Fibroblast of skin of abdomen (primary cell): ENCODE measurements at regions not wholly inside any gene's neighbourhood (a gene's known extent, or its start where the extent isn't known, plus 50 kb on each side); places are given as distances from the start of the nearest gene placed in this dataset.

ENCODE experiments used
- DNase-seq: peaks from one replicate; pipeline ENCODE4 v3.0.0-alpha.2; 2013

DNA sequence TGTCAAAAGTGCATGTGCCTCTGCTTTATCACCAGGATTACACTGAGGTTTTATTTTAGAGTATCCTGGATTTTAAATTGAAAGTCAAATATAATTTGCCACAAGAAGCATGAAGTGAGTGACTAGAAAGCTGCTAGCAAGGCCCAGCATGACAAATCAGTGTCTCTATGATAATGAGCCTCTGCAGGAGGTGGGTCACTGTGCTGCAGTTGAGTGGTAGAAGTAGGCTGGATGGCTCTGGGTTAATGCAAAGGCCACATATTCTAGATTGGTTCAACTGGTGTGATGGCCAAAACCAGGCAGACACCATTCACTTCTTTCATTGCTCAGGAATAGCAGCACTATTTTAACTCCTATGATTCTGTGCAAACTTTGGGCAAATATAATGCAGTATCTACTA is 491.5 kb downstream of the OLFM4 start:
- no peak for DNase-seq

GRCh38 chr13:53522034-53522433 is 493.4 kb downstream of the OLFM4 start:
- DNase-seq, result no peak

- no peak for DNase-seq
Measured at GRCh38 chr13:53537586-53537985, 509.0 kb downstream of the OLFM4 start.

DNA sequence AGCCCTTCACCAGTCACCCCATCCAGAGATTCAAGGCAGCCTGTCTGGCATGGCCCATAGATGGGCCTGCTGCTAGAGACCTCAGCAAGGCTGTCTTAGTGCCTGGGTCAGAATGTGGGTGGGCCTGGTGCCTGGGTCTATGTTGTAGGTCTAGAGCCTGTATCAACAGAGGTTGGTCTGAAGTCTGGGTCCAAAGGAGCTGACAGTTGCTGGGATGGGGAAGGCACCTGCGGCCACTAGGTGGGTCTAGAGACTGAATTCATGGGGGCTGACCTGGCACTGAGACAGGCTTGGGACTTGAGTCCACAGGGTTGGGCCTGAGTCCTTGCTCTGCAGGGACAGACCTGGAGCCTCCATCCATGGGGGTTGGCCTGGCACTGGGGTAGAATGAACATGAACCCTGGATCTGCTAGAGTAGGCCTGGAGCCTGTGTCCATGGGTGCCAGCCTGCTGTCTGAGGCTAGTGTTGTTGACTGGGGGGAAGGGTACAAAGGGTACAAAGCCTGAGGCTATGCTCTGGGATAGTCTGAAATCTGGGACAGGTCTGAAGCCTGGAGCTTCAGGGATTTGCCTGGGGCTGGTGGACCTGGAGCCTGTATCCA is 516.8 kb downstream of the OLFM4 start:
- no peak for DNase-seq

DNA sequence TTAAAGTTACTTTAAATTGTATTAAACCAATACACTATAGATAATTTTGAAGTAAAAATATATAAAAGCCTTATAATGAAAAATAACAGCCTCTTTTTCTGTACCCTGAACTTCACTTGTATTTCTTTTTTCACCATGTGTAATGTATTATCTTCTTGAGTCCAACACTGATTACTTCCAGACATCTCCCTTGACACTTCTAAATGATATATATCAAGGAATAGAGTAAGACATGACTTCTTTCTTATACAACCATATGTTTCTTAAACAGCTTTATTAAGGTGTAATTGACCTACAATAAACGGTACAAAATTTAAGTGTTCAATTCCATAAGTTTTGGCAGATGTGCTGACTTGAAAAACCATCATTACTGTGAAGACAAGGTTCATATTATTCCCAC is 531.9 kb downstream of the OLFM4 start:
- DNase-seq, result no peak

- DNase-seq, result no peak
Measured at GRCh38 chr13:53562419-53562818, 533.8 kb downstream of the OLFM4 start.

DNA sequence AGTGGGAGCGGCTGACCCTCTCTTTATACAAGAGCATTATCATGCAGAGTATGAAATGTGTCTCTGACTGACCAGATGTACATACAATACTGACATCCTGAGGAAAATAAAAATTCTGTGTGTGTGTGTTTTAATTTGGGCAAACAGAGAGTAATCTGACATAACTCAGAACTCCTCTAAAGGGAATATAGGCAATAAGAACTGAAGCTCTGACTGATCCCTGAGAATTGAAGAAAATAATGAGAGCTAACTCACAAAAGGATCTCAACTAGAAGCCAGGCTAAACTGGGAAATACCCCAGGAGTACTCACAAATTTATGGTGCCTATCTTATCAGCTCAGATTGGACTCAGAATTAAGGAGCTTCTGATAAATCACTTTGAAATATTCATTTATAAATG is 539.9 kb downstream of the OLFM4 start:
- DNase-seq, result no peak

DNA sequence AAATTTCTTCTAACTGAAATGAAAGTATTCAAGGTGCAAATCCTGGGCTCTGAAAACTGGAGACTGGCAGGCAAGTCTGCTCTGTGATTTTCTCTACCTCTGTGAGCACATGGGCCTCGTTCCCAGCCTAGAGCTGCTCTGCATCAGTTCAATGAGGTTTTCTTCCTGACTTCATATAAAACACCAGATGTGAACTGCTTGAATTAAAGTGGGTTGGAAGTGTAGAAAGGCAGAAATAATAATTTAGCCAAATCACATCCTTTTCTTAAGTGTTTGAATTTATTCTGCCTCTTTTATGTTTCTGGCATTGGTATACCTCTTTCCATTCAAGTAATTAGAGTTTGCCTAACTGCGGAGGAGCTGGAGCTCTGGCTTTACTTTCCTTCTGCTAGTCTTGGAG is 540.8 kb downstream of the OLFM4 start:
- DNase-seq, result no peak

DNA sequence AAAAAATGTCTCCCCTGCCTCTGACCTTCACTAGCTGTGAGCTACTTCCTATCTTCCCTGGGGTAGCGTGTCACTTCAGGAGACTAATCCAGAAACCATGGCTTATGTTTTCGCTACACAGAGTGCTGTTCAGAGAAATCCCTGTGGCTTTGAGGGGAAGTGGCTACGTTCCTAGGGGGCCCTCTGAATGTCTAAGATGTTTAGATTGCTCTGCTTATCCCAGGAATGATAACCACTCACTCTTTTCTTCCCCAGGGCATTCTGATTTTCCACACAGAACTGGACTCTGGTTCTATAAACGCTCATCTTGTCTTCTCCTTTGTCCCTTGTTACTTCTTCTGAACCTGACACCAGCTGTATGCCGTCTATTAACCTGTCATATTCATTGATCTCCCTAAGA is 572.5 kb downstream of the OLFM4 start:
- DNase-seq, result no peak

GRCh38 chr13:53605326-53605725 is 576.7 kb downstream of the OLFM4 start:
- no peak for DNase-seq

DNA sequence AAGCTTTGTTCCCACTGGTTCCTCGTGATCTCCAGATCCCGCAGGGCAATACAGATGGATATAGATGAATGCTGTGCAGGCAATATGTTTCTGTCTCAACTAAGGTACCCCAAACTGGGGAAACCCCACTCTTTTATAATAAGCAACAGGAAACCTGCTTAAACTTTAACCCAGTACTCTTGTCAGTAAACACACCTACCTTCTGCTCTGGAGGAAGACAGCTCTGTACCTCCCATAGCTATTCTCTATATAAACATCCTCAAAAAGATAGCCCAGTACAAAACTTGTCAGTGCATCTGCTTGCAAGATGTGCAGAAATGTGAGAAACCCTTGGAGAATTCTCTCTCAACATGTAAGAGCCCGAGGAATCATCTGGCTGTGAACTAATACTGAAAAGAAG is 583.6 kb downstream of the OLFM4 start:
- DNase-seq, result no peak

GRCh38 chr13:53622456-53622855 is 593.8 kb downstream of the OLFM4 start:
- DNase-seq, result peak; percentile 9

GRCh38 chr13:53623146-53623545 is 594.5 kb downstream of the OLFM4 start:
- DNase-seq, result no peak

- no peak for DNase-seq
Measured at GRCh38 chr13:53631511-53631910, 602.9 kb downstream of the OLFM4 start.

- no peak for DNase-seq
Measured at GRCh38 chr13:53638040-53638439, 609.4 kb downstream of the OLFM4 start.

DNA sequence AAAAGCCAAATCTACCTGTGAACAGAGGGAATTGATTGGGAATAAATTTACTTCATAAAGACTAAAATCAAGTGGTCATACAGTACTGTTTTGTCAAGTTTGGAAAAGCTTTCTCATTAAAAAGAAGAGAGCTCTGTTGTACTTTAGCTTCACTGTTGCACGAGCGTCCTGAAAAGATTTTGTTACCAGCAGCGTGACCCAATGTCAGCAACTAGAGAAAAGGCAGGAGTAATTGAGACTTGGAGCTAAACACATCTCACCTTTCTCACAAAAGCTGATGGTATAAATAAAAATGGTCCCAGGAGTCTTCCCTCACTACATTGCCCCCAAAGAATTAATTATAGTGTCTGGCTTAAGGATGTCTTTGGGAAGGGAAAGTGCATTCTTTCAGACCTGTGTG is 613.7 kb downstream of the OLFM4 start:
- no peak for DNase-seq

- DNase-seq, result no peak
Measured at GRCh38 chr13:53648673-53649072, 620.1 kb downstream of the OLFM4 start.

- no peak for DNase-seq
Measured at GRCh38 chr13:53672005-53672404, 643.4 kb downstream of the OLFM4 start.

GRCh38 chr13:53683146-53683545 is 654.5 kb downstream of the OLFM4 start:
- no peak for DNase-seq

GRCh38 chr13:53683608-53684007 is 655.0 kb downstream of the OLFM4 start:
- DNase-seq, result no peak

- no peak for DNase-seq
Measured at GRCh38 chr13:53691417-53691816, 662.8 kb downstream of the OLFM4 start.

- DNase-seq, result no peak
Measured at GRCh38 chr13:53694814-53695532, 666.4 kb downstream of the OLFM4 start.

DNA sequence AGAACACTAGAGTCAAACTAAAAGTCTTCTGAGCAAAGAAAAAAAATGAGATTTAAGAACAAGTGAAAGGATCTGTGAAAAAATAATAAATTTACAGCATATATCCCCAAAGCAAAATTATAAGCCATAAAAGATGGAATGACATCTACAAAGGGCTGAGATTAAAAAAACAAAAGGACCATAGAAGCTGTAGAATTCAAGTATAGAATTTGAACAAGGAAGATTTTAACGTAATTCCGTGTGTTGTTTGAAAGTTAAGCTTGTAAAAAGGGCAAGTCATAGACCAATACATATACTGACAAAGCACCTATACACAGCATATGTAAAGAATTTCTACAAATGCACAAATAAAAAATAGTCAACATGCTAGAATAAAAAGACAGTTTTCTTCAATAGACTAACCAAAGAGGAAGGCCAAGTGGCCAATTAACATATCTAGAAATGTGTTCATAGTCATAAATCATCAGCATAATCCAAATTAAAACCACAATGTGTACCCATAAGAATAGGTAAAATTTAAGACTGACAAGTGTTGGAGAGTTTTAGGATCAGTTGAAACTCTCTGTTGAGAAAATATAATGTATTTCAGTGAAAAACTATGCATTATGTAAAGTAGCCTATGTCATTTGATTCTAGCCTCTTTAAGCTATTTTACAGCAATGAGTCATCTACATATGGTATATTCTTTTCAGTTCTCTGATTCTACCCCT is 674.9 kb downstream of the OLFM4 start:
- DNase-seq, result no peak

- DNase-seq, result no peak
Measured at GRCh38 chr13:53719281-53719680, 690.7 kb downstream of the OLFM4 start.
